NCI-H146 (cell line): ENCODE measurements at regions not wholly inside any gene's neighbourhood (a gene's known extent, or its start where the extent isn't known, plus 50 kb on each side); places are given as distances from the start of the nearest gene placed in this dataset.
"Not testable (repeated sequence)": the region's sequence is repeated elsewhere in the genome, so short reads cannot be mapped to it uniquely, and the experiment has no call there.

Source experiments
- DNase-seq: peaks from one replicate; lab custom pipeline; 2025; lab: John Stamatoyannopoulos, UW

- DNase-seq: no peak
Observed at GRCh38 chr17:53335443-53335842, 487.3 kb upstream of the KIF2B start.

- no peak for DNase-seq
Observed at GRCh38 chr17:53330756-53331155, 492.0 kb upstream of the KIF2B start.

- DNase-seq: no peak
Observed at GRCh38 chr17:53321651-53322050, 501.1 kb upstream of the KIF2B start.

GRCh38 chr17:53319947-53320346 lies 502.8 kb upstream of the KIF2B start:
- no peak for DNase-seq

DNA sequence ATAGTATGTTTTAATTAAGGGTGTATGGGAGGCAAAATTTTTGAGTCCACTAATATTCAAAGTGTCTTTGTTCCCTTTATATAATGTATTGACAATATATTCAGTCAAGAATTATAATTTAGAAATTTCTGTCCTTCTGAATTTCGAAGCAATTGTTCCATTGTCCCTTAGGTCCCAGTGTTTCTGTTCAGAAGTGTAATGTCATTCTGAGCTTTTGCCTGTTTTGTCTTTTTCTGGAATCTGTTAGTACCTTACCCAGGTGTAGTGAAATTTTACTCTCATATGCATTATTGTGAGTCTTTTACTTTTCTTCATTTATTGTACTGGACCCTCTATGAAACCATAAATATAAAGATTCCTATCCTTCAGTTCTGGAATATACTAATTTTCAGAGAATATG lies 505.7 kb upstream of the KIF2B start:
- no peak for DNase-seq

DNA sequence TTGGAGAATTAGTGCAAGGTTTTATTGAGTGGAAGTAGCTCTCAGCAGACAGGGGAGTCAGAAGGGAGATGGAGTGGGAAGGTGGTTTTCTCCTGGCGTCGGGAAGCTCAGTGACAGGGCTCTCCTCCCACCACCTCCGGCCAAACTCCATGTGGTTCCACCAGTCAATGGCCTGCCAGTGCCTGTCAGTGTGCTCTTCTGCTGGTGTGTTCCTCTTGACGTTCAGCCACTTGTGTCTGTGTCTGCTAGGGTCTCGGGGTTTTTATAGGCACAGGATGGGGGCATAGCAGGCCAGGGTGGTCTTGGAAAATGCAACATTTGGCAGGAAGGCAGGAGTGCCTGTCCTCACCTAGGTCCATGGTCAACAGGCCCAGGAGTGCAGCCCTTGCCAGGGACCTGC lies 506.7 kb upstream of the KIF2B start:
- no peak for DNase-seq

DNA sequence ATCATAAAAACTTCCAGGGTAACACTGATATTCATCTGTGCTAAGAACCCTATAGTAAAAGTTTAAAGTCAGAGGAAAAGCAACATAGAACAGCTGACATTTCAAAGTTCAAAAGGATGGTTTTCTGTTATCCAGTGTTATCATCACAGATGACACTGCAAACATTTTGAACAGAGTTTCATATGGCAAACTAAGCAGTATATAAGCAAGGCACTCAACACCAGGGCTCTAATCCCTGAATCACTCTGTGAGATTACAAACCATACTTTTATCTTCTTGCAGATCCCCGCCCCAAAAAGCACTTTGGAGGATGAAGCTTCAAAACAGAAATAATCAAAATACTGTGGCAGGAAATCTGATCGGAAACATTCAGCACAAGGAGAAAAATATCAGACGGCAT lies 508.2 kb upstream of the KIF2B start:
- no peak for DNase-seq

DNA sequence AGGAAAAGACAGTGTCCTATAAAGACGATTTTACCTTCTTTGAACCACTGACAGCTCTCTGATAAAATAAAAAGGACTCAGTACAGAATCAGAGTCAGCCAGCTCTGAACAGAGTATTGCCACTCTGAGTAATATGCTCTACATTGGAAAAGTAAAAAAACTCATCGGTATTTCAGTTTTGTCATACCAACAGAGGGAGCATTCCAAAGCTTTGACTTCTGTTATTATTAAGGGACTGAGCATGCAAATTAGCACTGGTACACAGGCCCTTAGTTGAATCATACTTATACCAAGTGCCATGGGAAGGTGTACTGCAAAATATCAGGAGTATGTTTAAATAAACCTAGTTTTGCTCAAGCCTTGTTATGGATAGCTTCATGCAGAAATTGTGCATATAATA lies 509.0 kb upstream of the KIF2B start:
- DNase-seq: no peak

GRCh38 chr17:53278466-53278865 lies 544.3 kb upstream of the KIF2B start:
- DNase-seq: no peak

DNA sequence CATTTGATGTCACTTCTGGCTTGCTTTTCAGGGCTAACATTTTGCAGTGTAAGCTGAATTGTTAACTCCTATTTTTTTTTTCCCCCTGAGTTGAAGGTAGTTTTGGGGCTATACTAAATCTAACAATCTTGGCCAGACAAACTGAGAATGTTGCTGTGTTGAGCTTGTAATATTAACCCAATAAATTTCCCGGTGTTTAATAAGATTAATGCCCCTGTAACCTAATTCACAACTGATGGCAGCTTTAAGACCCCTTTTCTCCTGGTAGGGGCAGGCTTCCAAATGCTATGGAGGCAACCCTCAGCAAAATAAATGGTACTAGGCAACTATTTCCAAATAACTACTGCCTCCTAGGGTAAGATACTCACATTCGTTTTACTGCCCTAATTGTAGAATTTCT lies 549.6 kb upstream of the KIF2B start:
- DNase-seq: no peak

- DNase-seq: no peak
Observed at GRCh38 chr17:53270936-53271335, 551.8 kb upstream of the KIF2B start.

DNA sequence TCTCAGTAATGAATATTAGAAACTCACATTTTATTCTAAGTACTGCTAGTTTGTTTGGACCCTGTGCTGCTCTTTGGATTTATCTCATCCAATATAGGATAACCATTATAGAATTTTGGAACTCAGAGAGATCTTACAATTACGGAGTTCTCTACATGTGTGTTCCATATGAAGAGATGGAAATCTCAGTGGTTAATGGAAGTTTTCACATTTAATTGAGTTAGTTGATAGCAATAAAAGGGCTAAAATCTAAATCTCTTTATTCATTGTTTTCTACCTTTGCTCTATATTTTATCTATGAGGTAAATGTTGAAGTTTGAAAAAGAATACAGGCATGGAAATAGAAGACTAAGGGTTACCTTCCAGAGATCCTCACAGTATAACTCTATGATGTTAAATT lies 558.0 kb upstream of the KIF2B start:
- no peak for DNase-seq

DNA sequence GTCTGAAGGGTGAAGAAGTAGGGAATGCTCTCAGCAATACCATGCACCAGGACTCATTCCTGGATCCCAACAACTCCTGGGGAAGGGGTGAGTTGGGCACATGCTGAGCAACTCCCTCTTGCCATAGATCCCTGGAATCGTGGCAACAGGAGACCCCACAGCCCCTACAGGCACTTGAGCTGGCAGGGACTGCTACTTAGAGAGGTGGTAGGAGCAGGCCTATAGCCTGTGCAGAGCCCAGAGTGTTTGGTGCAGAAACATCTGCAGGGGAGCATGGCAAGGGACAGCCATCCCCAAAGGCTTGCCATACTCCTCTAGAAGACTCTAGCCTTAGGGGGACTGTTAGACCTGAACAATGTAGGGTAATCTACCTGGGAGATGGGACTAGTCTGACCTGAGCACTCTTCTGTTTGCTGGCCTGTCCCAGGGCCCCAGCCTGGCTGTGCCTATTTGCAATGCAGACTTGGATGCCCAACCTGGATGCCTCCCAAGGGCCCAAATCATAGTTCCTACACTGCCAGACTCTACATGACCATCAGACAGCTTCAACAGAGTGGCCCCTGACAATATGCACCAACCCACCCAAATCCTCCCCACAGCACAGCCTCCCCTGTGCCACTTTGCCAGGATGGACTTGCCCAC lies 568.6 kb upstream of the KIF2B start:
- DNase-seq: no peak

DNA sequence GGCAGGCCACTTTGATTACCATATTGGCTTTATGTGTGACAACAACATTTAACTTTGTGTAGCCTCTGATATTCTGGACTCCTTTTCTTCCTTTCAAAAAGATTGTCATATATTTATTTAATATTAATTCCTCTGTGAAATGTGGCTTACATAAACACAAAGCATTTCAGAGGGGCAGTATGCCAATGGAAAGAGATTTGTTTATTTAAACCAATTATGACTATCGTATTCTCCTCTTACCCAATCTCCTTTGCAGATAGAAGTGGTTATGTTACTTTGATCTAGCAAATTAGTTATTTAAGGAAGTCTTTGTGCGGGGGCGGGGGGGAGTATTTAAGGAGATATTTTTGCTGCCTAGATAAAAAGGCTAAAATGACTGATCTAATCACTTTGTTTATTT lies 573.7 kb upstream of the KIF2B start:
- DNase-seq: no peak

- no peak for DNase-seq
Observed at GRCh38 chr17:53234138-53234537, 588.6 kb upstream of the KIF2B start.

- no peak for DNase-seq
Observed at GRCh38 chr17:53227514-53227913, 595.2 kb upstream of the KIF2B start.

GRCh38 chr17:53227111-53227510 lies 595.6 kb upstream of the KIF2B start:
- DNase-seq: no peak

GRCh38 chr17:53219821-53220220 lies 602.9 kb upstream of the KIF2B start:
- DNase-seq: no peak

DNA sequence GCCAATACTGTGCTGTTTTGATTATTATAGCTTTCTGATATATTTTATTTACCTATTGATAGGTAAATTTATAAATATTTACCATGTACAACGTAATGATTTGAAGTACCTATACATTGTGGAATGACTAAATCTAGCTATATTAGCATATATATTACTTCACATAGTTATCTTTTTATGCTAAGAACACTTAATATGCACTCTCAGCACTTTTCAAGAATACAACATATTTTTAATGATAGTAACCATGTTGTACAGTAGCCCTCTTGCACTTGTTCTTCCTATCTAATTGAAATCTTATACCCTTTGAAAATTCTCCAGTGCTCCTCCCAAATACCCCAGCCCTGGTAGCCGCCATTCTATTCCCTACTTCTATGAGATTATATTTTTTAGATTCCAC lies 604.0 kb upstream of the KIF2B start:
- no peak for DNase-seq

- DNase-seq: no peak
Observed at GRCh38 chr17:53217311-53217710, 605.4 kb upstream of the KIF2B start.

GRCh38 chr17:53208935-53209334 lies 613.8 kb upstream of the KIF2B start:
- DNase-seq: not testable (repeated sequence)

- DNase-seq: no peak
Observed at GRCh38 chr17:53193044-53193443, 629.7 kb upstream of the KIF2B start.

DNA sequence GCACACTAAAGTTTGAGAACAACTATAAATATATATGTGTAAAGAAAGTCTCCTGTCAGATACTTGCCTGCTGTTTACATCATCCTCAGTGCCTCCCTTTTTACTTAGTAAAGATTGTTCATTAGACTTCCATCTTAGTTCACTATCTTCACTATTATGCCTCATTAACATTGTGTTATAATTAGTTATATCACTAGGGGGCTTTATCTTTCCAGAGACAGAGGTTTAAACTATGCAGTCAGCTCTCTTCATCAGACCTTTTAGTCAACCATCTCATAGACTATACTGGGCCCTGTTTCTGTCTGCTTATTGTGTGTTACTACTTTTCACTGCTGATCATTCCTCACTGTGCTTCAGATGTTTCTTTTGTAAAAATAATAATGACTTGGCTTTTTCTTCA lies 630.8 kb upstream of the KIF2B start:
- DNase-seq: no peak

GRCh38 chr17:53186001-53186400 lies 636.7 kb upstream of the KIF2B start:
- no peak for DNase-seq

GRCh38 chr17:53176629-53177028 lies 646.1 kb upstream of the KIF2B start:
- DNase-seq: no peak
